DND-41 (cell line): ENCODE measurements at regions not wholly inside any gene's neighbourhood (a gene's known extent, or its start where the extent isn't known, plus 50 kb on each side); places are given as distances from the start of the nearest gene placed in this dataset.
A peak's percentile ranks its signal among the peaks of the same experiment; 100 is the strongest.
"Not testable (repeated sequence)": the region's sequence is repeated elsewhere in the genome, so short reads cannot be mapped to it uniquely, and the experiment has no call there.

Experiments used
- ATAC-seq: fragments of 200-7000 bp; cut with Tn5 transposase; 3 replicates; pipeline ENCODE4 v1.9.1; 2021; ENCODE audit warnings: low read depth; ENCODE audit not compliant: insufficient read depth
- DNase-seq: peaks from one replicate; pipeline ENCODE4 v3.0.0-alpha.2; 2020
- H2AFZ ChIP-seq: 2 replicates; pipeline ENCODE4 v1.6.0; 2012; ENCODE audit warnings: low read depth, low read length
- H3K27ac ChIP-seq: 2 replicates; pipeline ENCODE4 v1.5.1; 2012; ENCODE audit warnings: low read length, inconsistent platforms
- H3K27me3 ChIP-seq: fragments of 200-600 bp; sonication (generic); 2 replicates; pipeline ENCODE4 v1.6.0; 2012; ENCODE audit warnings: low read length, mild to moderate bottlenecking, inconsistent platforms; ENCODE audit not compliant: insufficient read depth, poor library complexity
- H3K36me3 ChIP-seq: 2 replicates; pipeline ENCODE4 v1.5.1; 2012; ENCODE audit warnings: low read length, inconsistent platforms; ENCODE audit not compliant: insufficient read depth
- H3K4me1 ChIP-seq: 2 replicates; pipeline ENCODE4 v1.5.1; 2012; ENCODE audit warnings: mild to moderate bottlenecking, low read length; ENCODE audit not compliant: insufficient read depth
- H3K4me2 ChIP-seq: 2 replicates; pipeline ENCODE4 v1.6.0; 2012; ENCODE audit warnings: mild to moderate bottlenecking, moderate library complexity, low read length, inconsistent platforms; ENCODE audit not compliant: insufficient read depth
- H3K4me3 ChIP-seq, 2 experiments: fragments of 200-600 bp in 1 of 2; shearing (Covaris generic) in 1 of 2; 2 replicates each; pipeline ENCODE4 v1.5.1; 2012 to 2016; ENCODE audit warnings: inconsistent platforms in 2 of 2, low read length in 2 of 2, mild to moderate bottlenecking in 2 of 2, low read depth in 1 of 2, moderate library complexity in 1 of 2
- H3K79me2 ChIP-seq: 2 replicates; pipeline ENCODE4 v1.6.0; 2012; ENCODE audit warnings: low read length, inconsistent platforms; ENCODE audit not compliant: insufficient read depth
- H3K9ac ChIP-seq: 2 replicates; pipeline ENCODE4 v1.6.0; 2012; ENCODE audit warnings: low read depth, mild to moderate bottlenecking, inconsistent platforms, low read length, moderate library complexity
- H3K9me3 ChIP-seq: 2 replicates; pipeline ENCODE4 v1.5.1; 2012; ENCODE audit warnings: low read length, moderate library complexity, mild to moderate bottlenecking, inconsistent platforms; ENCODE audit not compliant: insufficient read depth, severe bottlenecking
- H4K20me1 ChIP-seq: 2 replicates; pipeline ENCODE4 v1.6.0; 2012; ENCODE audit warnings: low read length; ENCODE audit not compliant: insufficient read depth
- CTCF ChIP-seq: IDR thresholded peaks from 2 replicates; pipeline ENCODE4 v1.5.1; 2012; ENCODE audit warnings: borderline replicate concordance, low read length, moderate library complexity, mild to moderate bottlenecking; ENCODE audit not compliant: poor library complexity, severe bottlenecking; ENCODE audit errors: extremely low read depth
- EZH2 ChIP-seq: IDR thresholded peaks from 3 replicates; pipeline ENCODE4 v1.6.1; 2012; ENCODE audit warnings: borderline replicate concordance, low read depth, mild to moderate bottlenecking, moderate library complexity, low read length, inconsistent platforms; ENCODE audit not compliant: severe bottlenecking

- not testable (repeated sequence) for DNase-seq
These were observed 875.2 kb upstream of the ALG10B start for GRCh38 chr12:37441371-37441770.

DNA sequence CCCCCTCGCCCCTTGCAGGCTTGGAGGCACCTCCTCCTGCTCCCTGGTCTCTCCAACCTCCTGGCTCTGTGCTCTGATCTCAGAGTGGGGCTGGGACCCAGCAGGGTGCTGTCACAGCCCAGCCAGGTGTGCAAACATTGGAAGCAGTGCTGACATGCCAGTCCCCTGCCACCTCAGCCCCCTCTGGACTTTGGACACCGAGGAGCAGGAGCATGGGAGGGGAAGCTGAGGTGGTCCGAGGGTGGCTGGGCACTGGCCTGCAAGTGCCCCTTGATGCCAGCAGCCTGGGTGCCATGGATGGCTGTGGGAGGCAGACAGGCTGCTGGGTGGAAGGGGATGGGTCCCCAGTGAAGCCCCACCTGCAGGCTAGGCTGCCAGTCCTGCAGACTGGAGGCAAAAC lies 860.9 kb upstream of the ALG10B start:
- H3K4me2 ChIP-seq, H3K9me3 ChIP-seq, H3K4me1 ChIP-seq, H3K36me3 ChIP-seq, H3K27ac ChIP-seq, ATAC-seq, H3K27me3 ChIP-seq, H2AFZ ChIP-seq, H4K20me1 ChIP-seq, H3K9ac ChIP-seq, DNase-seq, H3K4me3 ChIP-seq, H3K79me2 ChIP-seq: not testable (repeated sequence)

More at GRCh38 chr12:37441371-37441770, 875.2 kb upstream of the ALG10B start:
- not testable (repeated sequence) for H3K4me1 ChIP-seq, H2AFZ ChIP-seq, H3K9me3 ChIP-seq, ATAC-seq, H4K20me1 ChIP-seq, H3K4me2 ChIP-seq, H3K4me3 ChIP-seq, H3K27ac ChIP-seq, H3K79me2 ChIP-seq, H3K27me3 ChIP-seq, H3K36me3 ChIP-seq, H3K9ac ChIP-seq

GRCh38 chr12:37497939-37498338 lies 818.6 kb upstream of the ALG10B start:
- peak; percentile 82 for ATAC-seq

DNA sequence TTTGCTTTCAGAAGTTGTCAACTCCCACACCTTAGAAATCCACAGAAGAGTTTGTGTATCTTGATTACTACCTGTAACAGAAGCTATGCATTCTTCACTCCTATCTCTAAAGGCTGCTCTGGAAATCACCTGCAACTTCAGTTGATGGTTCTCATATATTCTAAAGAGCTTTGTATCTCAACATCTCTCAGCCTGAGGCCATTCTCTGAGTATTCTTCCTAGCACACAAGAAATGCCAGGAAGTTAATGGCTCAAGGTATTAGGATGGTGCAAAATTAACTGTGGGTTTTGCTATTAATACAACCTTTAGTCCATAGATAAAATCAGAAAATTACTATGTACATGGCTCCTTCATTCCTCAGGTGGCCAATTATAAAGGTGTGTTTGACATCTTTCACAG lies 806.3 kb upstream of the ALG10B start:
- H3K9ac ChIP-seq, H3K4me1 ChIP-seq, ATAC-seq, H3K4me3 ChIP-seq, H3K4me2 ChIP-seq, H3K36me3 ChIP-seq, H2AFZ ChIP-seq, DNase-seq, H3K27me3 ChIP-seq, H3K79me2 ChIP-seq, H4K20me1 ChIP-seq, H3K27ac ChIP-seq, H3K9me3 ChIP-seq: not testable (repeated sequence)

More at GRCh38 chr12:37497939-37498338, 818.6 kb upstream of the ALG10B start:
- H3K4me3 ChIP-seq, DNase-seq, H3K9ac ChIP-seq, H4K20me1 ChIP-seq, H3K27me3 ChIP-seq, H3K36me3 ChIP-seq, H3K79me2 ChIP-seq, H3K9me3 ChIP-seq, H2AFZ ChIP-seq: not testable (repeated sequence)
- peaks cover 13% of the 10 kb centered on the region; the same call in 1 of the 2 replicates for H3K4me1 ChIP-seq
- H3K4me2 ChIP-seq: 0 out of 2 replicates have a peak overlapping the region, but pooled peaks have one; percentile 17
- peak overlapping the region; percentile 56 for H3K27ac ChIP-seq

GRCh38 chr12:37540581-37540980 lies 776.0 kb upstream of the ALG10B start:
- not testable (repeated sequence) for H3K4me3 ChIP-seq, H3K27ac ChIP-seq, H3K27me3 ChIP-seq, ATAC-seq, H3K4me2 ChIP-seq, H3K4me1 ChIP-seq, H2AFZ ChIP-seq, H4K20me1 ChIP-seq, H3K9ac ChIP-seq, H3K36me3 ChIP-seq, DNase-seq, H3K79me2 ChIP-seq
- peaks cover 10% of the 10 kb centered on the region for H3K9me3 ChIP-seq

GRCh38 chr12:37541356-37541755 lies 775.2 kb upstream of the ALG10B start:
- Histone ChIP-seq H2AFZ (no peak overlapping the region), H3K9ac (no peak overlapping the region), H3K27me3 (no peaks in the 10 kb centered on the region), H3K4me1 (no peaks in the 10 kb centered on the region), H3K27ac (no peak overlapping the region), H3K36me3 (no peaks in the 10 kb centered on the region), H3K9me3 (peaks cover 5% of the 10 kb centered on the region), H3K4me2 (no peak overlapping the region), H3K79me2 (no peaks in the 10 kb centered on the region), H4K20me1 (no peaks in the 10 kb centered on the region), H3K4me3 (no peak overlapping the region)
- ATAC-seq (no peak), DNase-seq (no peak)
- TF ChIP-seq CTCF: no peak
- no peak for TF ChIP-seq EZH2
